A673 (cell line): ENCODE measurements at regions not wholly inside any gene's neighbourhood (a gene's known extent, or its start where the extent isn't known, plus 50 kb on each side); places are given as distances from the start of the nearest gene placed in this dataset.

Experiments used
- BruUV-seq: library from RNA; stranded (reverse); fragments of 400-500 nt; replicated peaks from 2 replicates; lab custom pipeline; 2021; lab: Mats Ljungman, UMichigan
- CTCF ChIA-PET: fragments of 300-600 bp; sonication (Branson Sonifier 250); formaldehyde crosslinking; loops from one replicate; lab custom pipeline; 2022; ENCODE audit warnings: antibody characterized with exemption; lab: Charles Lee
- POLR2A ChIA-PET: fragments of 300-600 bp; sonication (Branson Sonifier 250); formaldehyde crosslinking; loops from one replicate; lab custom pipeline; 2022; ENCODE audit warnings: antibody characterized with exemption; ENCODE audit not compliant: low non-redundant PET; lab: Charles Lee
- DNase-seq: peaks from one replicate; pipeline ENCODE4 v3.0.0-alpha.2; 2015; ENCODE audit warnings: low spot score
- H3K27ac ChIP-seq: fragments of 200-600 bp; sonication (generic); 2 replicates; pipeline ENCODE4 v1.5.1; 2016; ENCODE audit warnings: mixed run types, low read depth, mild to moderate bottlenecking, mixed read lengths, antibody characterized with exemption, low read length; ENCODE audit not compliant: poor library complexity, severe bottlenecking
- H3K27me3 ChIP-seq: fragments of 200-600 bp; sonication (generic); replicated peaks from 2 replicates; pipeline ENCODE4 v1.6.1; 2017; ENCODE audit warnings: mixed run types, low read depth, mild to moderate bottlenecking, mixed read lengths, antibody characterized with exemption, low read length; ENCODE audit not compliant: insufficient read depth, poor library complexity
- H3K36me3 ChIP-seq: fragments of 200-600 bp; sonication (generic); 2 replicates; pipeline ENCODE4 v1.6.1; 2016; ENCODE audit warnings: mixed run types, mild to moderate bottlenecking, mixed read lengths, antibody characterized with exemption, low read length; ENCODE audit not compliant: insufficient read depth, poor library complexity, severe bottlenecking
- H3K4me1 ChIP-seq: fragments of 200-600 bp; sonication (generic); 2 replicates; pipeline ENCODE4 v1.6.1; 2017; ENCODE audit warnings: mixed run types, mild to moderate bottlenecking, mixed read lengths, antibody characterized with exemption, low read length; ENCODE audit not compliant: insufficient read depth, poor library complexity, severe bottlenecking
- H3K4me3 ChIP-seq: fragments of 200-600 bp; sonication (generic); 2 replicates; pipeline ENCODE4 v1.5.1; 2016; ENCODE audit warnings: low read depth, mixed run types, mild to moderate bottlenecking, mixed read lengths, low read length; ENCODE audit not compliant: poor library complexity, severe bottlenecking
- H3K9me3 ChIP-seq: fragments of 200-600 bp; sonication (generic); 2 replicates; pipeline ENCODE4 v1.6.1; 2016; ENCODE audit warnings: mixed run types, low read depth, mild to moderate bottlenecking, mixed read lengths, antibody characterized with exemption, low read length; ENCODE audit not compliant: poor library complexity, severe bottlenecking
- CTCF ChIP-seq: fragments of 300-800, 200-600 bp; sonication (generic); conservative IDR thresholded peaks from 2 replicates; pipeline ENCODE4 v1.5.1; 2017; ENCODE audit warnings: low read depth, mild to moderate bottlenecking, antibody characterized with exemption, low read length, moderate library complexity, mixed read lengths
- EZH2 ChIP-seq: fragments of 200-600 bp; sonication (generic); IDR thresholded peaks from 2 replicates; pipeline ENCODE4 v1.6.1; 2017; ENCODE audit warnings: borderline replicate concordance, low read depth, mild to moderate bottlenecking, mixed read lengths, antibody characterized with exemption, low read length; ENCODE audit not compliant: poor library complexity, severe bottlenecking
- intact Hi-C: fragments of 100-400 bp; cut with micrococcal nuclease; formaldehyde crosslinking; loops from one replicate; pipeline ENCODE4 v1.10.0; 2022; ENCODE audit not compliant: unreplicated experiment

- no peaks in the 10 kb centered on the region for H3K9me3 ChIP-seq
- BruUV-seq: no TSS peak
- H3K4me3 ChIP-seq: no peak overlapping the region
- no peak for DNase-seq
- H3K27me3 ChIP-seq: no peaks in the 10 kb centered on the region
- no peak overlapping the region for H3K27ac ChIP-seq
- no peak for TF ChIP-seq EZH2
- TF ChIP-seq CTCF: no peak
- intact Hi-C loops: no loop called here
- POLR2A ChIA-PET: no interaction called here
- CTCF ChIA-PET: no interaction called here
- H3K36me3 ChIP-seq: no peaks in the 10 kb centered on the region
- no peaks in the 10 kb centered on the region for H3K4me1 ChIP-seq
Measured at GRCh38 chr20:12036142-12036541, 118.4 kb downstream of the BTBD3 start.

- intact Hi-C loops: no loop called here
Measured at GRCh38 chr20:12037521-12037920, 119.8 kb downstream of the BTBD3 start.

GRCh38 chr20:12040261-12040660, 122.6 kb downstream of the BTBD3 start:
- intact Hi-C loops: no loop called here
- CTCF ChIA-PET: no interaction called here

More at GRCh38 chr20:12037521-12037920, 119.8 kb downstream of the BTBD3 start:
- POLR2A ChIA-PET: no interaction called here
- H3K4me1 ChIP-seq: no peaks in the 10 kb centered on the region
- H3K27ac ChIP-seq: no peak overlapping the region
- H3K27me3 ChIP-seq: no peaks in the 10 kb centered on the region
- no peak for TF ChIP-seq CTCF
- TF ChIP-seq EZH2: no peak
- no peaks in the 10 kb centered on the region for H3K9me3 ChIP-seq
- no peak overlapping the region for H3K4me3 ChIP-seq
- CTCF ChIA-PET: no interaction called here
- DNase-seq: no peak
- no TSS peak for BruUV-seq
- H3K36me3 ChIP-seq: no peaks in the 10 kb centered on the region

More at GRCh38 chr20:12040261-12040660, 122.6 kb downstream of the BTBD3 start:
- Histone ChIP-seq H3K9me3 (no peaks in the 10 kb centered on the region), H3K4me3 (no peak overlapping the region), H3K36me3 (no peaks in the 10 kb centered on the region), H3K27me3 (no peaks in the 10 kb centered on the region), H3K4me1 (no peaks in the 10 kb centered on the region), H3K27ac (no peak overlapping the region)
- no peak for DNase-seq
- POLR2A ChIA-PET: no interaction called here
- BruUV-seq: no TSS peak
- TF ChIP-seq EZH2 (no peak), CTCF (no peak)
